H1 (cell line): ENCODE measurements at regions not wholly inside any gene's neighbourhood (a gene's known extent, or its start where the extent isn't known, plus 50 kb on each side); places are given as distances from the start of the nearest gene placed in this dataset.

Experiments used
- CTCF ChIA-PET: fragments of 300-600 bp; sonication (Branson Sonifier 250); formaldehyde crosslinking; loops from one replicate; lab custom pipeline; 2021; ENCODE audit not compliant: partially characterized antibody; lab: Charles Lee
- POLR2A ChIA-PET: fragments of 300-600 bp; sonication (Branson Sonifier 250); formaldehyde crosslinking; loops from one replicate; lab custom pipeline; 2021; ENCODE audit warnings: inconsistent platforms; ENCODE audit not compliant: partially characterized antibody; lab: Charles Lee
- DNase-seq, 2 experiments: peaks; one replicate each; pipeline versions ENCODE4 v3.0.0 to v3.0.0-alpha.2; 2010 to 2022; ENCODE audit warnings: low spot score in 2 of 2, low read depth in 1 of 2, mixed read lengths in 1 of 2
- FAIRE-seq: peaks from 2 replicates; lab custom pipeline; 2011; peaks lifted over from hg19 to GRCh38; lab: Jason Lieb, UNC
- H2AFZ ChIP-seq: 2 replicates; pipeline ENCODE4 v1.8.1; 2012; ENCODE audit warnings: low read length, inconsistent platforms
- H2AK5ac ChIP-seq: 2 replicates; pipeline ENCODE4 v1.6.1; 2013; ENCODE audit warnings: low read depth, low read length
- H2BK120ac ChIP-seq: replicated peaks from 2 replicates; pipeline ENCODE3; 2013; ENCODE audit warnings: low read depth, low read length, inconsistent platforms
- H2BK12ac ChIP-seq: 2 replicates; pipeline ENCODE4 v1.6.1; 2013; ENCODE audit warnings: low read depth, low read length
- H2BK15ac ChIP-seq: 2 replicates; pipeline ENCODE4 v1.6.1; 2013; ENCODE audit warnings: low read length
- H2BK20ac ChIP-seq: 2 replicates; pipeline ENCODE4 v1.6.1; 2013; ENCODE audit warnings: low read length
- H2BK5ac ChIP-seq: 2 replicates; pipeline ENCODE4 v1.6.1; 2013; ENCODE audit warnings: low read depth, low read length
- H3K14ac ChIP-seq: 2 replicates; pipeline ENCODE4 v1.6.1; 2013; ENCODE audit warnings: inconsistent platforms; ENCODE audit not compliant: insufficient read length
- H3K18ac ChIP-seq: 2 replicates; pipeline ENCODE4 v1.6.1; 2013; ENCODE audit warnings: low read length; ENCODE audit errors: extremely low read depth
- H3K23ac ChIP-seq: 2 replicates; pipeline ENCODE4 v1.6.1; 2013; ENCODE audit warnings: inconsistent platforms; ENCODE audit not compliant: insufficient read length
- H3K23me2 ChIP-seq: 2 replicates; pipeline ENCODE4 v1.6.1; 2013; ENCODE audit warnings: low read depth, low read length
- H3K27ac ChIP-seq: 2 replicates; pipeline ENCODE4 v1.6.1; 2011; ENCODE audit warnings: low read depth, low read length, inconsistent platforms
- H3K27me3 ChIP-seq, 4 experiments: replicated peaks in 1 of 4; 1 replicate in 1 of 4; 2 replicates in 3 of 4; pipeline versions ENCODE4 v1.6.1 to v1.8.1; 2011 to 2013; ENCODE audit warnings: low read length in 3 of 4, mild to moderate bottlenecking in 3 of 4, inconsistent platforms in 2 of 4, mixed read lengths in 2 of 4, moderate library complexity in 1 of 4; ENCODE audit not compliant: control insufficient read depth in 3 of 4, insufficient read depth in 3 of 4; ENCODE audit errors: extremely low read depth in 1 of 4
- H3K36me3 ChIP-seq, 4 experiments: 2 replicates each; pipeline versions ENCODE4 v1.6.1 to v1.8.1; 2011 to 2013; ENCODE audit warnings: mild to moderate bottlenecking in 4 of 4, low read length in 3 of 4, moderate library complexity in 2 of 4, control low read depth in 1 of 4, inconsistent platforms in 1 of 4; ENCODE audit not compliant: insufficient read depth in 4 of 4, control insufficient read depth in 2 of 4
- H3K4ac ChIP-seq: replicated peaks from 2 replicates; pipeline ENCODE3; 2013; ENCODE audit warnings: low read length, low read depth, mixed read lengths, inconsistent platforms; ENCODE audit not compliant: insufficient read length
- H3K4me1 ChIP-seq, 4 experiments: replicated peaks in 1 of 4; 1 replicate in 1 of 4; 2 replicates in 3 of 4; pipeline versions ENCODE4 v1.6.1 to v1.8.1; 2011 to 2013; ENCODE audit warnings: low read length in 3 of 4, inconsistent platforms in 2 of 4, mixed read lengths in 1 of 4; ENCODE audit not compliant: insufficient read depth in 4 of 4, control insufficient read depth in 3 of 4
- H3K4me2 ChIP-seq, 2 experiments: 2 replicates each; pipeline versions ENCODE4 v1.6.1 to v1.8.1; 2011 to 2013; ENCODE audit warnings: low read depth in 2 of 2, low read length in 2 of 2, control low read depth in 1 of 2, inconsistent platforms in 1 of 2, mild to moderate bottlenecking in 1 of 2; ENCODE audit not compliant: insufficient read depth in 1 of 2
- H3K4me3 ChIP-seq, 4 experiments: fragments of 200-600, 300-600 bp in 1 of 4; sonication (generic), shearing (Covaris generic), sonication (Bioruptor Twin) in 1 of 4; 2 replicates each; pipeline versions ENCODE4 v1.5.1 to v1.8.1; 2011 to 2016; ENCODE audit warnings: low read length in 4 of 4, low read depth in 3 of 4, control low read depth in 2 of 4, inconsistent platforms in 2 of 4, mild to moderate bottlenecking in 2 of 4, mixed read lengths in 1 of 4, moderate library complexity in 1 of 4; ENCODE audit not compliant: insufficient read depth in 2 of 4; ENCODE audit errors: extremely low read depth in 1 of 4
- H3K56ac ChIP-seq: replicated peaks from 2 replicates; pipeline ENCODE3; 2013; ENCODE audit warnings: low read depth, mild to moderate bottlenecking, mixed read lengths, low read length, inconsistent platforms; ENCODE audit not compliant: insufficient read length
- H3K79me1 ChIP-seq: 2 replicates; pipeline ENCODE4 v1.6.1; 2013; ENCODE audit warnings: low read depth, low read length, control low read depth
- H3K79me2 ChIP-seq, 2 experiments: 2 replicates each; pipeline versions ENCODE4 v1.6.1 to v1.8.1; 2012 to 2013; ENCODE audit warnings: low read length in 2 of 2, mild to moderate bottlenecking in 2 of 2, inconsistent platforms in 1 of 2; ENCODE audit not compliant: insufficient read depth in 2 of 2, control insufficient read depth in 1 of 2
- H3K9ac ChIP-seq, 4 experiments: replicated peaks in 1 of 4; 1 replicate in 1 of 4; 2 replicates in 3 of 4; pipeline versions ENCODE4 v1.6.1 to v1.8.1; 2011 to 2013; ENCODE audit warnings: low read depth in 3 of 4, low read length in 3 of 4, control low read depth in 2 of 4, mild to moderate bottlenecking in 2 of 4, moderate library complexity in 2 of 4, inconsistent platforms in 1 of 4; ENCODE audit errors: extremely low read depth in 1 of 4
- H3K9me3 ChIP-seq, 2 experiments: 2 replicates each; pipeline versions ENCODE4 v1.6.1 to v1.8.1; 2012 to 2013; ENCODE audit warnings: mild to moderate bottlenecking in 2 of 2, moderate library complexity in 2 of 2, control low read depth in 1 of 2, inconsistent platforms in 1 of 2, low read depth in 1 of 2, low read length in 1 of 2, mixed read lengths in 1 of 2; ENCODE audit not compliant: insufficient read depth in 2 of 2
- H4K20me1 ChIP-seq, 2 experiments: replicated peaks in 1 of 2; 2 replicates each; pipeline versions ENCODE3 to v1.8.1; 2011 to 2013; ENCODE audit warnings: inconsistent platforms in 2 of 2, low read length in 2 of 2, mild to moderate bottlenecking in 1 of 2; ENCODE audit not compliant: insufficient read depth in 2 of 2, control insufficient read depth in 1 of 2
- H4K5ac ChIP-seq: 2 replicates; pipeline ENCODE4 v1.6.1; 2013; ENCODE audit warnings: low read length, low read depth, mixed read lengths, inconsistent platforms; ENCODE audit not compliant: insufficient read length
- H4K8ac ChIP-seq: 2 replicates; pipeline ENCODE4 v1.8.0; 2013; ENCODE audit warnings: mild to moderate bottlenecking, moderate library complexity, low read length, inconsistent platforms; ENCODE audit not compliant: insufficient read depth; ENCODE audit errors: extremely low read depth
- H4K91ac ChIP-seq: replicated peaks from 2 replicates; pipeline ENCODE3; 2013; ENCODE audit warnings: low read length, mixed read lengths, inconsistent platforms; ENCODE audit not compliant: insufficient read length
- RXRA ChIP-seq: IDR thresholded peaks from 2 replicates; pipeline ENCODE4 v1.6.1; 2011; ENCODE audit warnings: low read depth, mild to moderate bottlenecking, low read length, moderate library complexity; ENCODE audit not compliant: insufficient read depth
- TEAD4 ChIP-seq: IDR thresholded peaks from 2 replicates; pipeline ENCODE4 v1.6.1; 2012; ENCODE audit warnings: low read depth, low read length, inconsistent platforms, mixed read lengths
- WGBS, 2 experiments: shearing (Covaris generic) in 1 of 2; methylation state at CpG; one replicate each; pipeline versions ENCODE4 v1.1.6 to v1.1.7; 2013 to 2015; ENCODE audit warnings: low lambda C conversion rate in 2 of 2, mixed read lengths in 2 of 2, inconsistent platforms in 1 of 2, low coverage in 1 of 2, missing lambda C conversion rate in 1 of 2; ENCODE audit not compliant: insufficient replicate concordance in 2 of 2, insufficient coverage in 1 of 2, insufficient read length in 1 of 2; ENCODE audit errors: extremely low coverage in 1 of 2, missing lambda C conversion rate in 1 of 2; 5-methylcytosine and 5-hydroxymethylcytosine counted together

DNA sequence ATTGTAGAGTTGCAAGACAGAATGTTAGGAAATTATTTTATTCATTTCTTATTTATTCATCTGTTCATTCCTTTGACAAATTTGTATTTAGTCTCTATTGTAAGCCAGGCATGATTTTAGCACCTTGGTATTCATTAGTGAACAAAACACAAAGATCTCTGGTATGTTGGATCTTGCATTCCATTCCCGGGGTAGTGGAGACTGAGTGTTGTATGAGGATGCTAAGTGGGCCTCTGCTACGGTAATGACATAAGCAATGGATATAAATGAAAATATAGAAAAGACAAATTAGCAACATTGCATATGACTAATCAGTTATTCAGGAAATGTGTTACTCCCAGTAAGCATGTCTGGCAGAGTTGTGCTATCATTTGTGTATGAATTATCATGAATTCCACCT is 449.3 kb downstream of the PCDH17 start:
- Histone ChIP-seq H3K56ac (no peak overlapping the region), H3K14ac (no peak overlapping the region), H3K36me3 (no peaks in the 10 kb centered on the region), H2BK5ac (no peak overlapping the region), H3K27me3 (no peaks in the 10 kb centered on the region), H2BK15ac (no peak overlapping the region), H3K9ac (no peak overlapping the region), H3K4me3 (no peak overlapping the region), H2BK12ac (no peak overlapping the region), H3K27ac (no peak overlapping the region), H2BK20ac (no peak overlapping the region), H2AK5ac (no peak overlapping the region), H3K4me2 (no peak overlapping the region), H3K4ac (no peak overlapping the region), H3K79me1 (no peaks in the 10 kb centered on the region), H3K9me3 (no peaks in the 10 kb centered on the region), H3K23me2 (no peaks in the 10 kb centered on the region), H4K20me1 (no peaks in the 10 kb centered on the region), H4K91ac (no peak overlapping the region), H3K79me2 (no peaks in the 10 kb centered on the region), H2AFZ (no peak overlapping the region), H3K23ac (no peak overlapping the region), H3K18ac (no peak overlapping the region), H4K5ac (no peak overlapping the region), H3K4me1 (peaks cover 0 to 2% (median 0%) of the 10 kb centered on the region in 4 experiments; a peak in 1 of 7 replicates), H2BK120ac (no peak overlapping the region), H4K8ac (no peak overlapping the region)
- WGBS, 2 experiments, result 75% methylated on average over 2 of the region's 2 CpGs; no CpG with 5 or more reads in 1 of the 2 experiments
- CTCF ChIA-PET, result no interaction called here
- POLR2A ChIA-PET, result no interaction called here
- DNase-seq (no peak), FAIRE-seq (no peak)
- TF ChIP-seq RXRA (no peak), TEAD4 (peak; percentile 75; the same call in 1 of the 2 replicates)
